Naive thymus-derived CD8-positive, alpha-beta T cell (primary cell): ENCODE measurements at regions not wholly inside any gene's neighbourhood (a gene's known extent, or its start where the extent isn't known, plus 50 kb on each side); places are given as distances from the start of the nearest gene placed in this dataset.
A peak's percentile ranks its signal among the peaks of the same experiment; 100 is the strongest.

Experiments used
- ATAC-seq, 2 donors: fragments of 150-1000 bp; cut with Tn5 transposase in 1 of 2; sonication (Bioruptor Pico), chemical (Tn5 transposase) in 1 of 2; 1 replicate in 1 of 2; 2 replicates in 1 of 2; pipeline ENCODE4 v1.10.0; 2021; ENCODE audit warnings: mild to moderate bottlenecking in 2 of 2, moderate library complexity in 2 of 2
- POLR2A ChIA-PET: fragments of 350-600 bp; sonication (Branson Sonifier 250); formaldehyde crosslinking; loops from one replicate; lab custom pipeline; 2021; ENCODE audit warnings: antibody characterized with exemption; lab: Charles Lee
- DNase-seq, 10 donors: peaks; one replicate each; pipeline versions ENCODE4 v3.0.0 to v3.0.0-alpha.2; 2020 to 2022
- H3K27ac Mint-ChIP-seq, 10 donors: one replicate each; pipeline ENCODE4 v1.8.0; 2020 to 2022; ENCODE audit warnings: mild to moderate bottlenecking in 10 of 10, mixed read lengths in 10 of 10, moderate library complexity in 4 of 10, inconsistent platforms in 1 of 10
- H3K27me3 Mint-ChIP-seq, 5 donors: one replicate each; pipeline ENCODE4 v1.8.0; 2021 to 2022; ENCODE audit warnings: mixed read lengths in 5 of 5
- H3K36me3 Mint-ChIP-seq, 3 donors: one replicate each; pipeline ENCODE4 v1.8.0; 2020 to 2022; ENCODE audit warnings: mixed read lengths in 3 of 3, mild to moderate bottlenecking in 2 of 3, inconsistent platforms in 1 of 3
- H3K4me1 Mint-ChIP-seq, 4 donors: one replicate each; pipeline ENCODE4 v1.8.0; 2021 to 2022; ENCODE audit warnings: mixed read lengths in 4 of 4
- H3K4me3 Mint-ChIP-seq, 10 donors: one replicate each; pipeline ENCODE4 v1.8.0; 2020 to 2022; ENCODE audit warnings: mild to moderate bottlenecking in 10 of 10, mixed read lengths in 10 of 10, moderate library complexity in 6 of 10, inconsistent platforms in 1 of 10
- H3K9me3 Mint-ChIP-seq, 9 donors: one replicate each; pipeline ENCODE4 v1.8.0; 2020 to 2022; ENCODE audit warnings: mixed read lengths in 9 of 9, mild to moderate bottlenecking in 3 of 9, inconsistent platforms in 1 of 9, moderate library complexity in 1 of 9

GRCh38 chr1:4500441-4500840, 154.0 kb upstream of the AJAP1 start:
- Mint-ChIP-seq H3K4me1 (no peaks in the 10 kb centered on the region), H3K27me3 (peaks cover 0 to 18% (median 5%) of the 10 kb centered on the region in 5 donors), H3K9me3 (peaks cover 0 to 2% (median 0%) of the 10 kb centered on the region in 9 donors), H3K36me3 (no peaks in the 10 kb centered on the region), H3K4me3 (no peak overlapping the region), H3K27ac (no peak overlapping the region)
- ATAC-seq = no peak
- DNase-seq = peak in 1 of 10 donors; percentile 43
- POLR2A ChIA-PET = no interaction called here

GRCh38 chr1:4506591-4506990, 147.8 kb upstream of the AJAP1 start:
- H3K27me3 Mint-ChIP-seq = peaks cover 7 to 30% (median 25%) of the 10 kb centered on the region in 5 donors
- no peak for ATAC-seq

GRCh38 chr1:4509206-4509605, 145.2 kb upstream of the AJAP1 start:
- H3K4me3 Mint-ChIP-seq = no peak overlapping the region
- POLR2A ChIA-PET = no interaction called here
- H3K27ac Mint-ChIP-seq = no peak overlapping the region
- peaks cover 0 to 2% (median 0%) of the 10 kb centered on the region in 9 donors for H3K9me3 Mint-ChIP-seq
- DNase-seq (no peak), ATAC-seq (no peak)
- H3K4me1 Mint-ChIP-seq = peaks cover 0 to 7% (median 4%) of the 10 kb centered on the region in 4 donors
- H3K36me3 Mint-ChIP-seq = peaks cover 0 to 2% (median 0%) of the 10 kb centered on the region in 3 donors
- H3K27me3 Mint-ChIP-seq = peaks cover 8 to 38% (median 28%) of the 10 kb centered on the region in 5 donors

More at GRCh38 chr1:4506591-4506990, 147.8 kb upstream of the AJAP1 start:
- Mint-ChIP-seq H3K36me3 (peaks cover 0 to 2% (median 0%) of the 10 kb centered on the region in 3 donors), H3K4me3 (no peak overlapping the region), H3K27ac (no peak overlapping the region), H3K9me3 (peaks cover 0 to 2% (median 0%) of the 10 kb centered on the region in 9 donors), H3K4me1 (peaks cover 0 to 7% (median 3%) of the 10 kb centered on the region in 4 donors)
- no peak for DNase-seq
- POLR2A ChIA-PET = no interaction called here

- POLR2A ChIA-PET = no interaction called here
Measured at GRCh38 chr1:4510276-4510691, 144.1 kb upstream of the AJAP1 start.

GRCh38 chr1:4511374-4511773, 143.0 kb upstream of the AJAP1 start:
- H3K36me3 Mint-ChIP-seq = peaks cover 0 to 2% (median 0%) of the 10 kb centered on the region in 3 donors
- H3K4me1 Mint-ChIP-seq = peaks cover 0 to 7% (median 4%) of the 10 kb centered on the region in 4 donors
- peaks cover 0 to 3% (median 0%) of the 10 kb centered on the region in 9 donors for H3K9me3 Mint-ChIP-seq
- no peak overlapping the region for H3K4me3 Mint-ChIP-seq
- H3K27ac Mint-ChIP-seq = no peak overlapping the region
- peaks cover 10 to 48% (median 36%) of the 10 kb centered on the region in 5 donors for H3K27me3 Mint-ChIP-seq
- ATAC-seq = no peak
- DNase-seq = no peak
- POLR2A ChIA-PET = no interaction called here

More at GRCh38 chr1:4510276-4510691, 144.1 kb upstream of the AJAP1 start:
- Mint-ChIP-seq H3K27ac (no peak overlapping the region), H3K9me3 (peaks cover 0 to 3% (median 0%) of the 10 kb centered on the region in 9 donors), H3K36me3 (peaks cover 0 to 2% (median 0%) of the 10 kb centered on the region in 3 donors), H3K4me1 (peaks cover 0 to 7% (median 4%) of the 10 kb centered on the region in 4 donors), H3K27me3 (peaks cover 10 to 47% (median 36%) of the 10 kb centered on the region in 5 donors), H3K4me3 (no peak overlapping the region)
- DNase-seq (no peak), ATAC-seq (no peak)

GRCh38 chr1:4512636-4513035, 141.8 kb upstream of the AJAP1 start:
- Mint-ChIP-seq H3K4me3 (no peak overlapping the region), H3K36me3 (peaks cover 0 to 2% (median 0%) of the 10 kb centered on the region in 3 donors), H3K9me3 (peaks cover 0 to 3% (median 0%) of the 10 kb centered on the region in 9 donors), H3K4me1 (peaks cover 0 to 7% (median 4%) of the 10 kb centered on the region in 4 donors), H3K27ac (no peak overlapping the region), H3K27me3 (peaks cover 8 to 47% (median 36%) of the 10 kb centered on the region in 5 donors)
- DNase-seq (no peak), ATAC-seq (no peak)
- POLR2A ChIA-PET = no interaction called here

- Mint-ChIP-seq H3K27me3 (peaks cover 8 to 48% (median 40%) of the 10 kb centered on the region in 5 donors), H3K27ac (no peak overlapping the region), H3K4me3 (no peak overlapping the region), H3K9me3 (peaks cover 0 to 3% (median 0%) of the 10 kb centered on the region in 9 donors), H3K4me1 (peaks cover 0 to 5% (median 4%) of the 10 kb centered on the region in 4 donors), H3K36me3 (peaks cover 0 to 2% (median 0%) of the 10 kb centered on the region in 3 donors)
- POLR2A ChIA-PET = no interaction called here
- no peak for DNase-seq
- ATAC-seq = no peak
Measured at GRCh38 chr1:4513685-4514084, 140.7 kb upstream of the AJAP1 start.

GRCh38 chr1:4515727-4516289, 138.6 kb upstream of the AJAP1 start:
- POLR2A ChIA-PET = no interaction called here
- peaks cover 4 to 41% (median 30%) of the 10 kb centered on the region in 5 donors for H3K27me3 Mint-ChIP-seq
- peaks cover 0 to 3% (median 0%) of the 10 kb centered on the region in 9 donors for H3K9me3 Mint-ChIP-seq
- no peak overlapping the region for H3K27ac Mint-ChIP-seq
- H3K4me3 Mint-ChIP-seq = no peak overlapping the region
- no peaks in the 10 kb centered on the region for H3K36me3 Mint-ChIP-seq
- ATAC-seq = no peak
- DNase-seq = no peak
- H3K4me1 Mint-ChIP-seq = peaks cover 0 to 2% (median 0%) of the 10 kb centered on the region in 4 donors

- Mint-ChIP-seq H3K36me3 (no peaks in the 10 kb centered on the region), H3K4me1 (peaks cover 0 to 2% (median 0%) of the 10 kb centered on the region in 4 donors), H3K9me3 (peaks cover 0 to 3% (median 0%) of the 10 kb centered on the region in 9 donors), H3K27me3 (peaks cover 2 to 40% (median 24%) of the 10 kb centered on the region in 5 donors), H3K27ac (no peak overlapping the region), H3K4me3 (no peak overlapping the region)
- POLR2A ChIA-PET = no interaction called here
- DNase-seq (no peak), ATAC-seq (no peak)
Measured at GRCh38 chr1:4516596-4516995, 137.8 kb upstream of the AJAP1 start.

GRCh38 chr1:4517186-4517954, 137.0 kb upstream of the AJAP1 start:
- POLR2A ChIA-PET = no interaction called here

GRCh38 chr1:4518621-4519020, 135.8 kb upstream of the AJAP1 start:
- POLR2A ChIA-PET = no interaction called here
- Mint-ChIP-seq H3K9me3 (peaks cover 0 to 3% (median 0%) of the 10 kb centered on the region in 9 donors), H3K36me3 (no peaks in the 10 kb centered on the region), H3K4me3 (no peak overlapping the region), H3K27ac (no peak overlapping the region), H3K4me1 (no peaks in the 10 kb centered on the region), H3K27me3 (peaks cover 2 to 33% (median 16%) of the 10 kb centered on the region in 5 donors)
- DNase-seq = no peak
- no peak for ATAC-seq

More at GRCh38 chr1:4517186-4517954, 137.0 kb upstream of the AJAP1 start:
- ATAC-seq (no peak), DNase-seq (no peak)
- Mint-ChIP-seq H3K4me3 (no peak overlapping the region), H3K27ac (no peak overlapping the region), H3K36me3 (no peaks in the 10 kb centered on the region), H3K4me1 (no peaks in the 10 kb centered on the region), H3K9me3 (peaks cover 0 to 3% (median 0%) of the 10 kb centered on the region in 9 donors), H3K27me3 (peaks cover 2 to 35% (median 19%) of the 10 kb centered on the region in 5 donors)

GRCh38 chr1:4519954-4520353, 134.5 kb upstream of the AJAP1 start:
- POLR2A ChIA-PET = no interaction called here
- Mint-ChIP-seq H3K27me3 (peaks cover 0 to 23% (median 9%) of the 10 kb centered on the region in 5 donors), H3K36me3 (no peaks in the 10 kb centered on the region), H3K27ac (no peak overlapping the region), H3K9me3 (no peaks in the 10 kb centered on the region), H3K4me3 (no peak overlapping the region), H3K4me1 (no peaks in the 10 kb centered on the region)
- no peak for DNase-seq
- ATAC-seq = no peak

- Mint-ChIP-seq H3K27ac (no peak overlapping the region), H3K9me3 (no peaks in the 10 kb centered on the region), H3K4me3 (no peak overlapping the region), H3K4me1 (no peaks in the 10 kb centered on the region), H3K36me3 (no peaks in the 10 kb centered on the region), H3K27me3 (peaks cover 0 to 20% (median 14%) of the 10 kb centered on the region in 5 donors)
- DNase-seq (no peak), ATAC-seq (no peak)
- POLR2A ChIA-PET = no interaction called here
Measured at GRCh38 chr1:4523551-4523950, 130.9 kb upstream of the AJAP1 start.
